Osteocyte (in vitro differentiated cells): ENCODE measurements at regions not wholly inside any gene's neighbourhood (a gene's known extent, or its start where the extent isn't known, plus 50 kb on each side); places are given as distances from the start of the nearest gene placed in this dataset.

ENCODE experiments used
- DNase-seq: peaks from one replicate; pipeline ENCODE4 v3.0.0; 2021; ENCODE audit warnings: mixed read lengths; ENCODE audit not compliant: unreplicated experiment; ENCODE audit errors: extremely low spot score
- H3K27ac Mint-ChIP-seq: one replicate; pipeline ENCODE4 v1.8.0; 2021; ENCODE audit warnings: mild to moderate bottlenecking, mixed read lengths; ENCODE audit not compliant: unreplicated experiment
- H3K27me3 Mint-ChIP-seq: one replicate; pipeline ENCODE4 v1.8.0; 2021; ENCODE audit warnings: mixed read lengths; ENCODE audit not compliant: unreplicated experiment
- H3K36me3 Mint-ChIP-seq: one replicate; pipeline ENCODE4 v1.8.0; 2021; ENCODE audit warnings: mixed read lengths; ENCODE audit not compliant: unreplicated experiment
- H3K4me1 Mint-ChIP-seq: one replicate; pipeline ENCODE4 v1.8.0; 2021; ENCODE audit warnings: mixed read lengths; ENCODE audit not compliant: unreplicated experiment
- H3K4me3 Mint-ChIP-seq: one replicate; pipeline ENCODE4 v1.8.0; 2021; ENCODE audit warnings: mild to moderate bottlenecking, moderate library complexity, mixed read lengths; ENCODE audit not compliant: unreplicated experiment
- H3K9me3 Mint-ChIP-seq: one replicate; pipeline ENCODE4 v1.8.0; 2021; ENCODE audit warnings: mixed read lengths; ENCODE audit not compliant: unreplicated experiment
- TF ChIP-seq, protein P1 (sequence below): fragments of 200-600 bp; sonication (generic); IDR thresholded peaks from 2 replicates; pipeline ENCODE4 v1.5.0; 2021; ENCODE audit warnings: antibody characterized with exemption, mild to moderate bottlenecking, moderate library complexity

DNA sequence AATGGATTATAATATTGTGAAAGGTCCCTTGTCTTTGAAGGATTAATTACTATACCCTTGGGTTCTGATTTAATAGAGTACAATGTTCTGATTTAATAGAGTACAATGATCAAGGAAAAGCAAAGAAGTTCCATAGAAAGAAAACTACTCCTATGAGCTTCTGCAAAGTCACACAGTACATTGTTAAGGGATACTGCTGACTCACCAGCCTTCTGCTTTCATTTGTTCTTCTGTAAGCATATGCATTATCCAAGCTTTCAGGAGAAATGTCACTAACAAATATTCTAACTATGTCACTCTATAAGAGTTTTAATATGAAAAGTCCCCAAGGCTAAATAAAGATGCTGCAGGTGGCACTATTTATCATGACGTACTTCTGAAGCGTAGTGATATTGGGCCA, 396.7 kb downstream of the RFC3 start:
- DNase-seq: no peak
- H3K27me3 Mint-ChIP-seq: no peaks in the 10 kb centered on the region

DNA sequence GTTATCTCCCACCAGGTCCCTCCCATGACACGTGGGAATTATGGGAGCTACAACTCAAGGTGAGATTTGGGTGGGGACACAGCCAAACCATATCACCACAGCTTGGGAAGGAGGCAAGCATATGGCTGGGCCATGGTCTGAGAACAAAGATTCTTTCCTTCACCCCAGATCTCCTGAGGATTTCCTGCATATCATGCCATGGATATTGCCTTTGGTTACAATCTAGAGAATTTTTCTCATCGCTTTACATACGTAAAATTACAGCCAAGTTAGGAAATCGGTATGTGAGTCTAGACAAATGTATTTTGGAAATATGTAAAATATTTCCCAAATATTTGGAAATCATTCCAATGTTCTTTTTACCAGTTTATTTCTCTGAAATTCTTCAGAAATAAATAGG, 398.3 kb downstream of the RFC3 start:
- no peak overlapping the region for H3K4me3 Mint-ChIP-seq
- H3K9me3 Mint-ChIP-seq: no peaks in the 10 kb centered on the region
- TF ChIP-seq, protein P1, sequence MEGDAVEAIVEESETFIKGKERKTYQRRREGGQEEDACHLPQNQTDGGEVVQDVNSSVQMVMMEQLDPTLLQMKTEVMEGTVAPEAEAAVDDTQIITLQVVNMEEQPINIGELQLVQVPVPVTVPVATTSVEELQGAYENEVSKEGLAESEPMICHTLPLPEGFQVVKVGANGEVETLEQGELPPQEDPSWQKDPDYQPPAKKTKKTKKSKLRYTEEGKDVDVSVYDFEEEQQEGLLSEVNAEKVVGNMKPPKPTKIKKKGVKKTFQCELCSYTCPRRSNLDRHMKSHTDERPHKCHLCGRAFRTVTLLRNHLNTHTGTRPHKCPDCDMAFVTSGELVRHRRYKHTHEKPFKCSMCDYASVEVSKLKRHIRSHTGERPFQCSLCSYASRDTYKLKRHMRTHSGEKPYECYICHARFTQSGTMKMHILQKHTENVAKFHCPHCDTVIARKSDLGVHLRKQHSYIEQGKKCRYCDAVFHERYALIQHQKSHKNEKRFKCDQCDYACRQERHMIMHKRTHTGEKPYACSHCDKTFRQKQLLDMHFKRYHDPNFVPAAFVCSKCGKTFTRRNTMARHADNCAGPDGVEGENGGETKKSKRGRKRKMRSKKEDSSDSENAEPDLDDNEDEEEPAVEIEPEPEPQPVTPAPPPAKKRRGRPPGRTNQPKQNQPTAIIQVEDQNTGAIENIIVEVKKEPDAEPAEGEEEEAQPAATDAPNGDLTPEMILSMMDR: no peak
- peaks cover 4% of the 10 kb centered on the region for H3K4me1 Mint-ChIP-seq
- no peaks in the 10 kb centered on the region for H3K36me3 Mint-ChIP-seq
- DNase-seq: no peak
- H3K27ac Mint-ChIP-seq: peak overlapping the region; percentile 18
- H3K27me3 Mint-ChIP-seq: no peaks in the 10 kb centered on the region

More for the DNA sequence above, 396.7 kb downstream of the RFC3 start:
- no peak overlapping the region for H3K27ac Mint-ChIP-seq
- H3K4me3 Mint-ChIP-seq: no peak overlapping the region
- peaks cover 4% of the 10 kb centered on the region for H3K4me1 Mint-ChIP-seq
- no peaks in the 10 kb centered on the region for H3K9me3 Mint-ChIP-seq
- TF ChIP-seq, protein P1: no peak
- H3K36me3 Mint-ChIP-seq: no peaks in the 10 kb centered on the region

DNA sequence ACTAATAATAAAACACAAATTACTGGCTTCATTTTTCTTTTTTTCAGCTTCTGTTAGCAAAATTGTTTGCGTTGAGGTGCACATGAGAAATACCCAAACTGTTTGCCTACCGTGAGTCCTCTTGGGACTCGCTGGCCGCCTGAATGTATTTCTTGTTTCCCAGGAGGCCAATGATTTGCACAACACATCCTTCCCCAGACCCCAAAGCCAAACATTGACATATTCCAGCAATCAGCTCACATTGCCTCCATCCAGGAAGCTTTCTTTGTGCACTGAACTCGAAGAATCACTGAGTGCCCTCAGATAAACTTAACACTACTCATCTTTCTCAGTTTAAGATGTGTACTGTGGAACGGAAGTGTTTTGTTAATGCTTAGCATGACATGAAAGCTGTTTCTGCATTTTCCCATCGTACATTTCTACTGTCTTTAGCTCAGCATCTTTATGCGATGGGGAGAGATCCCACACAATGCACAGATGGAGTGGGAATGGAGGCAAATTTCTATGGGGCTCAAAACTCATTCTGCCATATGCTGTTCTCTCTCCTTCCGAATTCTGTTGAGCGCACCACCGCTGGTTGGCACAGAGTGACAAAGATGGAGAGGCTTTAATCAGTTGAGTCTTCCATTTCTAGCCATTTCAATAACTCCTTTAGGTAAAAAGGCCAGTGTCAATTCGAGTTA, 399.5 kb downstream of the RFC3 start:
- Mint-ChIP-seq H3K4me3 (no peak overlapping the region), H3K36me3 (no peaks in the 10 kb centered on the region), H3K4me1 (peaks cover 4% of the 10 kb centered on the region), H3K9me3 (no peaks in the 10 kb centered on the region), H3K27me3 (no peaks in the 10 kb centered on the region), H3K27ac (no peak overlapping the region)
- TF ChIP-seq, protein P1: no peak
- no peak for DNase-seq

DNA sequence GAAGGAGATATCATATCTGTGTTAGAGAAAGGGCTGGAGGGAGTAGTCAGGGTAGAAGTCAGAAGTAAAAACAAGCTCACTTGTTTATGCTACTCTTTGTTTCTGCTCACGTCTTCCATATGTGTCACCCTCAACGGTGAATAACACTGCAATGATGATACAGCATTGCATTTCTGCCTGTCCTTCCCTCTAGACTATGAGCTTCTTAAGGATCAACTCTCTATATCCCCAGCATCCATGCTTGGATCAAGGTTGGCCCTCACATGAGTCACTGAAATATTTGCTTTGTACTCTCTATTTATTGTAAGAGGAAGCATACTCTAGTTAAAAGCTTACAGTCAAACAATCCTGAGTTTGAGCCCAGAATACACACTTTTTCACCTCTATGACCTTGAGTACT, 406.0 kb downstream of the RFC3 start:
- Mint-ChIP-seq H3K9me3 (no peaks in the 10 kb centered on the region), H3K27ac (no peak overlapping the region), H3K27me3 (no peaks in the 10 kb centered on the region), H3K4me1 (no peaks in the 10 kb centered on the region), H3K36me3 (no peaks in the 10 kb centered on the region), H3K4me3 (no peak overlapping the region)
- DNase-seq: no peak
- TF ChIP-seq, protein P1: no peak

DNA sequence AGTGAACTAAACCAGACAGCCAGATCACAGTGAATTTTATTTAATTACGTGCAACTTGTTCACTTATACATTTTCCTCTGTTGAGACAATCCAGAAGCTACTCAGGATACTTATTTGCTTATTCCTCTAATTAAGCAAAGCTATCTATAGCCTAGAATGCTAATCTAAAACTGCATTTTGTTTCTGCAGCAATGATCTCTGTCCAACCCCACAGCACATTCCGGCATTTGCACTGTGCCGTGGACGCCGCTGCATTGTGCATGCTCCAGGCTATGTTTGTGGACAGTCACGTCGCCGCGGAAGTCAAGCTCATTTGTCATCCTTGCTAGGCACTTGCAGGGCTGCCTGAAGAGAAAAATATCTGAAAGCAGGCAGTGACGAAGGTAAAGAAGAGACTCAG, 406.9 kb downstream of the RFC3 start:
- Mint-ChIP-seq H3K9me3 (no peaks in the 10 kb centered on the region), H3K4me1 (no peaks in the 10 kb centered on the region), H3K36me3 (no peaks in the 10 kb centered on the region), H3K27ac (no peak overlapping the region), H3K4me3 (no peak overlapping the region), H3K27me3 (no peaks in the 10 kb centered on the region)
- TF ChIP-seq, protein P1: no peak
- DNase-seq: no peak
